ENCODE measurements at regions not wholly inside any gene's neighbourhood (a gene's known extent, or its start where the extent isn't known, plus 50 kb on each side); places are given as distances from the start of the nearest gene placed in this dataset.

DNA sequence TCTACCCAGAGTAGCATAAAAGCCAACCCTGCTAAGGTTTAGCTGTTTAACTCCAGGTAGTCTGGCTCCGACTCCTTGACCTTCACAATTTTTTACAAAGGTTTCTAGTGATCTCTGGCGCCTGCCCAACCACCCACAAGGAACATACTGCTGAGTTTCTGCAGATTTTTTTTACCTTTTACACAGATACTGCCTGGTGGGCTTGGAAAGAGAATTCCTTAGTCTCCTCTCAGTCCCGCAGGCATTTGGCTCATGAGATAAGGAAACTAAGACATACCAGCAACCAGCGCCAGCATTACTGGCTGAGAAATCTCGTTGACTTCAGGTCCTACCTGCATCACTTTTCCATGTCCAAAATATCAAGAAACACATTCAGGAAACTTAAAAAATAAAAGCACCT is 51.1 kb upstream of the LYZL1 start:
- CTCF ChIA-PET (ENCODE audit: low intra/inter-chr PET ratio) = no interaction called here
- no peak for ATAC-seq
- H3K4me3 ChIP-seq = no peak overlapping the region
- H3K4me2 ChIP-seq (ENCODE audit: insufficient read depth, low read length) = no peak overlapping the region
- FAIRE-seq = no peak
- no peaks in the 10 kb centered on the region for H3K9me1 ChIP-seq (ENCODE audit: control insufficient read depth, insufficient read depth, low read length)
- H4K20me1 ChIP-seq (replicated peaks; ENCODE audit: control insufficient read depth, insufficient read depth, low read length) = no peaks in the 10 kb centered on the region
- H3K36me3 ChIP-seq (ENCODE audit: control insufficient read depth, insufficient read depth, low read length) = no peaks in the 10 kb centered on the region
- intact Hi-C loops (cut with micrococcal nuclease) (no loop called here), in situ Hi-C loops (cut with MboI) (loop anchor here (5.0 kb wide), 1 partner anchor 65 kb away; no protein-coding TSS in a partner anchor)
- WGBS (ENCODE audit: insufficient coverage, low coverage, missing lambda C conversion rate) = 1% methylated on average over 5 of the region's 5 CpGs
- no TSS peak for BruUV-seq (replicated peaks)
- no peak for TF ChIP-seq HMG20A (CRISPR knock-in tag; conservative IDR thresholded peaks at IDR 0.05)
- TF ChIP-seq EHMT2 (IDR thresholded peaks at IDR 0.05) = no peak
- no peak for TF ChIP-seq ZNF143 (CRISPR knock-in tag; IDR thresholded peaks at IDR 0.05)
- TF ChIP-seq ZNF212 (CRISPR knock-in tag; IDR thresholded peaks at IDR 0.05) = no peak
- no peak for TF ChIP-seq MLX (CRISPR knock-in tag; conservative IDR thresholded peaks at IDR 0.05)
- no peak for TF ChIP-seq TEAD4 (IDR thresholded peaks at IDR 0.05; ENCODE audit: low read length)
- no peak for TF ChIP-seq TEAD4 (CRISPR knock-in tag; IDR thresholded peaks at IDR 0.05; ENCODE audit: borderline replicate concordance)
- TF ChIP-seq ZNF146 (CRISPR knock-in tag; IDR thresholded peaks at IDR 0.05; ENCODE audit: unreplicated experiment) = no peak
- no peak for TF ChIP-seq MYC (IDR thresholded peaks at IDR 0.05; ENCODE audit: low read depth, low read length)
- TF ChIP-seq MYC (CRISPR knock-in tag; IDR thresholded peaks at IDR 0.05; ENCODE audit: borderline replicate concordance, low read depth) = no peak
- TF ChIP-seq, protein P1, sequence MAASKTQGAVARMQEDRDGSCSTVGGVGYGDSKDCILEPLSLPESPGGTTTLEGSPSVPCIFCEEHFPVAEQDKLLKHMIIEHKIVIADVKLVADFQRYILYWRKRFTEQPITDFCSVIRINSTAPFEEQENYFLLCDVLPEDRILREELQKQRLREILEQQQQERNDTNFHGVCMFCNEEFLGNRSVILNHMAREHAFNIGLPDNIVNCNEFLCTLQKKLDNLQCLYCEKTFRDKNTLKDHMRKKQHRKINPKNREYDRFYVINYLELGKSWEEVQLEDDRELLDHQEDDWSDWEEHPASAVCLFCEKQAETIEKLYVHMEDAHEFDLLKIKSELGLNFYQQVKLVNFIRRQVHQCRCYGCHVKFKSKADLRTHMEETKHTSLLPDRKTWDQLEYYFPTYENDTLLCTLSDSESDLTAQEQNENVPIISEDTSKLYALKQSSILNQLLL (CRISPR knock-in tag; IDR thresholded peaks at IDR 0.05; ENCODE audit: borderline replicate concordance) = no peak
- no peak for TF ChIP-seq ERF (CRISPR knock-in tag; IDR thresholded peaks at IDR 0.05)
- TF ChIP-seq FOXJ3 (CRISPR knock-in tag; IDR thresholded peaks at IDR 0.05) = no peak
- no peak for TF ChIP-seq HIVEP1 (CRISPR knock-in tag; IDR thresholded peaks at IDR 0.05)
- TF ChIP-seq BCOR (IDR thresholded peaks at IDR 0.05) = no peak
- no peak for TF ChIP-seq CREBBP (IDR thresholded peaks at IDR 0.05; ENCODE audit: low read depth, low read length)
- no peak overlapping the region for H3K27ac ChIP-seq (ENCODE audit: extremely low read depth, low read depth, low read length)
- DNase-seq (ENCODE audit: extremely low read depth in 1 of 4, low spot score in 3 of 4) = no peak
- no peaks in the 10 kb centered on the region for H3K4me1 ChIP-seq (replicated peaks in 1 of 2; ENCODE audit: control insufficient read depth in 2 of 2, insufficient read depth in 2 of 2, low read length in 2 of 2)
- no peak overlapping the region for H3K9ac ChIP-seq (ENCODE audit: insufficient read depth in 1 of 2, low read depth in 2 of 2, low read length in 2 of 2)
- POLR2A ChIA-PET = no interaction called here
- H2AFZ ChIP-seq (ENCODE audit: low read depth, low read length) = no peak overlapping the region
- peaks cover 14 to 26% of the 10 kb centered on the region in 2 experiments; a peak in 3 of 5 replicates for H3K27me3 ChIP-seq (ENCODE audit: control insufficient read depth in 2 of 2, insufficient read depth in 2 of 2, low read length in 2 of 2)
- H3K79me2 ChIP-seq (ENCODE audit: control insufficient read depth, insufficient read depth, low read length) = no peaks in the 10 kb centered on the region
- H3K9me3 ChIP-seq (replicated peaks; ENCODE audit: control insufficient read depth, insufficient read depth, low read depth, low read length) = no peaks in the 10 kb centered on the region
